A549 (cell line): ENCODE measurements at regions not wholly inside any gene's neighbourhood (a gene's known extent, or its start where the extent isn't known, plus 50 kb on each side); places are given as distances from the start of the nearest gene placed in this dataset.

ENCODE experiments used
- ATAC-seq, 2 experiments: fragments of 200-7000 bp in 1 of 2; fragments of >200 bp in 1 of 2; cut with Nextera tagmentation in 1 of 2; cut with Tn5 transposase in 1 of 2; 3 replicates each; pipeline versions ENCODE4 v1.8.0 to v1.9.1; 2018 to 2020; ENCODE audit warnings: mild to moderate bottlenecking in 1 of 2, moderate library complexity in 1 of 2
- CTCF ChIA-PET: fragments of 300-600 bp; sonication (Branson Sonifier 250); formaldehyde crosslinking; extraction: SDS; loops from one replicate; lab custom pipeline; 2021; ENCODE audit warnings: antibody characterized with exemption, inconsistent platforms; lab: Yijun Ruan, JAX
- POLR2A ChIA-PET: fragments of 350-600 bp; formaldehyde crosslinking; extraction: SDS; loops from one replicate; lab custom pipeline; 2021; ENCODE audit warnings: antibody characterized with exemption, inconsistent platforms; lab: Yijun Ruan, JAX
- DNase-seq, 2 experiments: peaks; one replicate each; pipeline versions ENCODE4 v3.0.0 to v3.0.0-alpha.2; 2011 to 2016; ENCODE audit warnings: low read depth in 1 of 2, low spot score in 1 of 2
- FAIRE-seq: peaks from 2 replicates; lab custom pipeline; 2011; peaks lifted over from hg19 to GRCh38; lab: Jason Lieb, UNC
- H3K27ac ChIP-seq, 2 experiments: fragments of >200 bp; sonication (Bioruptor Twin); formaldehyde crosslinking; 3 replicates each; pipeline ENCODE4 v1.5.1; 2016 to 2017
- H3K4me1 ChIP-seq: fragments of >200 bp; sonication (Bioruptor Twin); formaldehyde crosslinking; 3 replicates; pipeline ENCODE4 v1.6.1; 2016
- H3K4me2 ChIP-seq: fragments of >200 bp; sonication (Bioruptor Twin); formaldehyde crosslinking; 3 replicates; pipeline ENCODE4 v1.6.1; 2016
- H3K4me3 ChIP-seq: fragments of >200 bp; sonication (Bioruptor Twin); formaldehyde crosslinking; 3 replicates; pipeline ENCODE4 v1.5.1; 2016
- H3K9me3 ChIP-seq: fragments of >200 bp; sonication (Bioruptor Twin); formaldehyde crosslinking; 3 replicates; pipeline ENCODE4 v1.6.1; 2016
- CBX8 ChIP-seq: fragments of 200-600 bp; sonication (generic); IDR thresholded peaks from 2 replicates; pipeline ENCODE4 v1.6.1; 2016
- CEBPB ChIP-seq, 2 experiments: fragments of >200 bp in 1 of 2; sonication (Bioruptor Twin) in 1 of 2; formaldehyde crosslinking in 1 of 2; IDR thresholded peaks; 2 replicates each; pipeline ENCODE4 v1.6.1; 2012 to 2016
- EHF ChIP-seq: fragments of 250-450 bp; sonication (Bioruptor Pico); IDR thresholded peaks from 2 replicates; pipeline ENCODE4 v1.5.0; 2020; ENCODE audit warnings: mild to moderate bottlenecking
- EHMT2 ChIP-seq: fragments of 200-600 bp; sonication (generic); IDR thresholded peaks from 2 replicates; pipeline ENCODE4 v1.6.1; 2016; ENCODE audit warnings: antibody characterized with exemption, low read depth, mild to moderate bottlenecking, moderate library complexity
- EP300 ChIP-seq, 2 experiments: fragments of >200 bp; sonication (Bioruptor Twin); formaldehyde crosslinking; IDR thresholded peaks; 2 replicates in 1 of 2; 3 replicates in 1 of 2; pipeline ENCODE4 v1.6.1; 2016 to 2017
- ESRRA ChIP-seq: fragments of 150-350 bp; IDR thresholded peaks from 2 replicates; pipeline ENCODE4 v1.6.1; 2014; ENCODE audit warnings: mild to moderate bottlenecking, low read length, borderline replicate concordance
- GATA3 ChIP-seq: IDR thresholded peaks from 2 replicates; pipeline ENCODE4 v1.6.1; 2012; ENCODE audit warnings: borderline replicate concordance
- HEYL ChIP-seq: fragments of 250-450 bp; sonication (Bioruptor Pico); IDR thresholded peaks from 2 replicates; pipeline ENCODE4 v1.8.0; 2021; ENCODE audit warnings: mild to moderate bottlenecking, moderate library complexity
- HOXA7 ChIP-seq: fragments of 250-450 bp; sonication (Bioruptor Pico); IDR thresholded peaks from 2 replicates; pipeline ENCODE4 v1.5.0; 2020; ENCODE audit warnings: mild to moderate bottlenecking, moderate library complexity
- HOXB13 ChIP-seq: fragments of 250-450 bp; sonication (Bioruptor Pico); IDR thresholded peaks from 2 replicates; pipeline ENCODE4 v1.5.0; 2020; ENCODE audit warnings: low read depth, mild to moderate bottlenecking, moderate library complexity
- HOXB5 ChIP-seq: fragments of 250-450 bp; sonication (Bioruptor Pico); IDR thresholded peaks from 2 replicates; pipeline ENCODE4 v1.5.0; 2020; ENCODE audit warnings: mild to moderate bottlenecking, moderate library complexity
- JUN ChIP-seq, 2 experiments: fragments of >200 bp; sonication (Bioruptor Twin); formaldehyde crosslinking; IDR thresholded peaks; 2 replicates in 1 of 2; 3 replicates in 1 of 2; pipeline ENCODE4 v1.6.1; 2016 to 2017
- KDM5A ChIP-seq: fragments of 200-600 bp; sonication (generic); IDR thresholded peaks from 2 replicates; pipeline ENCODE4 v1.6.1; 2016; ENCODE audit warnings: antibody characterized with exemption, mild to moderate bottlenecking
- MAX ChIP-seq: IDR thresholded peaks from 2 replicates; pipeline ENCODE4 v1.6.1; 2012
- POLR2A ChIP-seq: IDR thresholded peaks from 2 replicates; pipeline ENCODE4 v1.6.1; 2012; ENCODE audit warnings: mild to moderate bottlenecking, low read length
- TFCP2L1 ChIP-seq: fragments of 250-450 bp; sonication (Bioruptor Pico); IDR thresholded peaks from 2 replicates; pipeline ENCODE4 v1.5.0; 2021; ENCODE audit warnings: mild to moderate bottlenecking
- ZC3H11A ChIP-seq: fragments of 450-650 bp; IDR thresholded peaks from 2 replicates; pipeline ENCODE4 v1.6.1; 2014; ENCODE audit warnings: antibody characterized with exemption, mild to moderate bottlenecking
- ZFP36 ChIP-seq: fragments of 450-650 bp; IDR thresholded peaks from 2 replicates; pipeline ENCODE4 v1.6.1; 2014; ENCODE audit warnings: borderline replicate concordance; ENCODE audit not compliant: partially characterized antibody
- WGBS: methylation state at CpG from one replicate; pipeline ENCODE4 v1.1.6; 2017; ENCODE audit errors: missing lambda C conversion rate; 5-methylcytosine and 5-hydroxymethylcytosine counted together
- TF ChIP-seq, protein P1 (sequence below): fragments of 200-600 bp; sonication (generic); IDR thresholded peaks from 2 replicates; pipeline ENCODE4 v1.6.1; 2016; ENCODE audit warnings: antibody characterized with exemption, mild to moderate bottlenecking, moderate library complexity
- TF ChIP-seq, protein P2 (sequence below): fragments of >200 bp; sonication (Bioruptor Twin); formaldehyde crosslinking; IDR thresholded peaks from 2 replicates; pipeline ENCODE4 v1.6.1; 2016
- TF ChIP-seq, protein P3 (sequence below): fragments of 150-350 bp; IDR thresholded peaks from 2 replicates; pipeline ENCODE4 v1.6.1; 2014; ENCODE audit warnings: low read depth, mild to moderate bottlenecking, low read length
- TF ChIP-seq, protein P4 (sequence below): fragments of 250-450 bp; sonication (Bioruptor Pico); IDR thresholded peaks from 2 replicates; pipeline ENCODE4 v1.5.0; 2021; ENCODE audit warnings: mild to moderate bottlenecking, moderate library complexity, borderline replicate concordance

DNA sequence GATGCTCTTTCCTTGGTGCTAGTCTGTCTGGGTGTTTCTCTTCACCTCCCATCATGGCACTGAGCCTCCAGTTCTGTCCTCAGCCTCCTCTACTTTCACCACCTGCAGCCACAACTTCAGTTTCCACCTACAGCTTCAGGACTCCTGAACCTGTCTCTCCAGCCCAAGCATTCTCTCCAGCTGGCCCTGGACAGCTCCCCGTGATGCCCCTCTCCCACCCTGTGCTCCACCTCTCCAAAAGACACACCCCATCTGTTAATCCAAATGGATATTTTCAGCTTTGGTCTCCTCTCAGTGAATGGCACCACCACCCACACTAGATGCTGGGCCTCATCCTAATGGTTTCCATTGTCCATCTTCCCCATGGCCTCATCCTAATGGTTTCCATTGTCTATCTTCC is 79.5 kb upstream of the NEDD9 start:
- ChIA-PET CTCF (no interaction called here), POLR2A (no interaction called here)
- Histone ChIP-seq H3K4me2 (no peak overlapping the region), H3K4me3 (no peak overlapping the region), H3K27ac (peak overlapping the region; percentile 22 to 51; a peak in 4 of 6 replicates), H3K4me1 (peaks cover 31% of the 10 kb centered on the region), H3K9me3 (no peaks in the 10 kb centered on the region)
- DNase-seq = no peak
- WGBS = 87% methylated on average over 1 of the region's 1 CpG
- TF ChIP-seq EP300 (IDR thresholded peaks at IDR 0.05) = no peak
- TF ChIP-seq, protein P1, sequence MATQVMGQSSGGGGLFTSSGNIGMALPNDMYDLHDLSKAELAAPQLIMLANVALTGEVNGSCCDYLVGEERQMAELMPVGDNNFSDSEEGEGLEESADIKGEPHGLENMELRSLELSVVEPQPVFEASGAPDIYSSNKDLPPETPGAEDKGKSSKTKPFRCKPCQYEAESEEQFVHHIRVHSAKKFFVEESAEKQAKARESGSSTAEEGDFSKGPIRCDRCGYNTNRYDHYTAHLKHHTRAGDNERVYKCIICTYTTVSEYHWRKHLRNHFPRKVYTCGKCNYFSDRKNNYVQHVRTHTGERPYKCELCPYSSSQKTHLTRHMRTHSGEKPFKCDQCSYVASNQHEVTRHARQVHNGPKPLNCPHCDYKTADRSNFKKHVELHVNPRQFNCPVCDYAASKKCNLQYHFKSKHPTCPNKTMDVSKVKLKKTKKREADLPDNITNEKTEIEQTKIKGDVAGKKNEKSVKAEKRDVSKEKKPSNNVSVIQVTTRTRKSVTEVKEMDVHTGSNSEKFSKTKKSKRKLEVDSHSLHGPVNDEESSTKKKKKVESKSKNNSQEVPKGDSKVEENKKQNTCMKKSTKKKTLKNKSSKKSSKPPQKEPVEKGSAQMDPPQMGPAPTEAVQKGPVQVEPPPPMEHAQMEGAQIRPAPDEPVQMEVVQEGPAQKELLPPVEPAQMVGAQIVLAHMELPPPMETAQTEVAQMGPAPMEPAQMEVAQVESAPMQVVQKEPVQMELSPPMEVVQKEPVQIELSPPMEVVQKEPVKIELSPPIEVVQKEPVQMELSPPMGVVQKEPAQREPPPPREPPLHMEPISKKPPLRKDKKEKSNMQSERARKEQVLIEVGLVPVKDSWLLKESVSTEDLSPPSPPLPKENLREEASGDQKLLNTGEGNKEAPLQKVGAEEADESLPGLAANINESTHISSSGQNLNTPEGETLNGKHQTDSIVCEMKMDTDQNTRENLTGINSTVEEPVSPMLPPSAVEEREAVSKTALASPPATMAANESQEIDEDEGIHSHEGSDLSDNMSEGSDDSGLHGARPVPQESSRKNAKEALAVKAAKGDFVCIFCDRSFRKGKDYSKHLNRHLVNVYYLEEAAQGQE = peak; percentile 28; the same call in 1 of the 2 replicates
- TF ChIP-seq, protein P2, sequence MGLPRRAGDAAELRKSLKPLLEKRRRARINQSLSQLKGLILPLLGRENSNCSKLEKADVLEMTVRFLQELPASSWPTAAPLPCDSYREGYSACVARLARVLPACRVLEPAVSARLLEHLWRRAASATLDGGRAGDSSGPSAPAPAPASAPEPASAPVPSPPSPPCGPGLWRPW = no peak
- FAIRE-seq = no peak
- no peak for ATAC-seq

DNA sequence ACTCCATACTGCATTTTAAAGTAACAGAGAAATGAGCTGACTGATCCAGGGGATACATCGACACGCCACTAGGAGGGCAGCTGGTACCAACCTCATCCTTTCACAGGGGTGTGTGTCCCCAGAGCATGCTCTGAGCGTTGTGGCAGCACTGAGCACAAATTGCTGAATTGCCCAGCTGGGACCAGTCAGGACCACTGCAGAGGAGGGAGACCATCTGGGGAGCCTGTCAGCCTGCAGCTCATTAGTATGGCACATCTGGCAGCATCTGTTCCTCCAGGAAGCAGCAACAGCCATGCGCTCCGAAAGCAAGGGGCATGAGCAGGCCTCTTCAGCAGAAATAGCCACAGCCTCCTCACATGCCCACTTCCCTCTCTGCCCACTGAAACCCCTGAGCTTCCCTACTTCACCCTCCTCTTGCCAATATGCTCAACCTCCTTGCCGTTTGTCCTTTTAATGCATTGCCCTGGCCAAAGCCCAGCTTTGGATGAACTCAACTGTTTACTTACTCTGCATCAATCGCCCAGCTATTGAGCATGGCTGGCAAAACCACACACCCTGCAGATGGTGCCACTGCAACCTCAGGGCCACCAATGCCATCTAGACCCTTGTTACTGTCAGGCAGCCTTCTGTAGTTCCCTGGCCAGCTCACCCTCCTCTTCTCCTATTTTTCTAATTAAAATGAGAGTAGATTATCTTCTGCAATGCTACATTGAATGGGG is 77.6 kb upstream of the NEDD9 start:
- ChIA-PET POLR2A (no interaction called here), CTCF (interaction anchor here (2.6 kb wide), 1 partner anchor 186 kb away, joined by 10 read pairs; no protein-coding TSS in a partner anchor)

DNA sequence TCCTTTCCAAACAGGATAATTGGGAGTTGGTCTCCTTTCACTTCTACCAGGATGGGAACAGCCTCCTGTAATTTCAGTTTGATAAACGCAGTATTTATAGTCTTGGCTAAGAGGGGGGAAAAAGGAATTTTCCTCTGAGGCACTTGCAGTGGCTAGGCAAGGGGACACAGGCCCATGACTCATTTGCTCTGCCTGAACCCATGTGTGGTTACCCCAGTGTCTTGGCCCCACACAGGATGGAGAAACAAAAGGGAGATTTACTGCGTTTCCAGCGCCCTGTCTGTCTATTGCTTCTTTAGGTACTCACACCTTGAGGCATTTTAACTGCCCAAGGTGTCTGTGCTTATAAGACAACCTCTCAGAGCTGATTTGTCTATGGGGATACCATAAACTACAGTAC is 74.8 kb upstream of the NEDD9 start:
- POLR2A ChIA-PET = no interaction called here
- ATAC-seq (no peak), FAIRE-seq (no peak), DNase-seq (no peak)
- Histone ChIP-seq H3K4me1 (0 out of 3 replicates have a peak, but pooled peaks cover 13% of the 10 kb centered on the region), H3K4me2 (no peak overlapping the region), H3K9me3 (no peaks in the 10 kb centered on the region), H3K27ac (peak overlapping the region; percentile 4 to 66; a peak in 4 of 6 replicates), H3K4me3 (no peak overlapping the region)
- 87% methylated on average over 3 of the region's 3 CpGs for WGBS
- TF ChIP-seq POLR2A = no peak
- TF ChIP-seq TFCP2L1 (CRISPR knock-in tag) = no peak
- no peak for TF ChIP-seq ZFP36
- no peak for TF ChIP-seq HOXB5 (CRISPR knock-in tag)
- no peak for TF ChIP-seq HOXB13
- no peak for TF ChIP-seq MAX
- TF ChIP-seq, protein P1 = no peak
- TF ChIP-seq KDM5A = no peak
- no peak for TF ChIP-seq HOXA7 (CRISPR knock-in tag)
- no peak for TF ChIP-seq CBX8
- CTCF ChIA-PET = no interaction called here

More for the DNA sequence above, 77.6 kb upstream of the NEDD9 start:
- FAIRE-seq = no peak
- ATAC-seq = peak; percentile 47 to 85; a peak in 4 of 6 replicates
- Histone ChIP-seq H3K4me3 (no peak overlapping the region), H3K27ac (peak overlapping the region; percentile 17 to 51; a peak in 5 of 6 replicates), H3K4me1 (peaks cover 20% of the 10 kb centered on the region), H3K9me3 (no peaks in the 10 kb centered on the region), H3K4me2 (no peak overlapping the region)
- peak in 1 of 2 experiments; percentile 31 for DNase-seq
- TF ChIP-seq HEYL (no peak), EHMT2 (no peak), GATA3 (no peak), ZC3H11A (no peak), EHF (CRISPR knock-in tag) (no peak), CEBPB (IDR thresholded peaks at IDR 0.05) (no peak), POLR2A (no peak), HOXB13 (no peak), ESRRA (no peak), JUN (IDR thresholded peaks at IDR 0.05) (no peak)
- TF ChIP-seq, protein P3, sequence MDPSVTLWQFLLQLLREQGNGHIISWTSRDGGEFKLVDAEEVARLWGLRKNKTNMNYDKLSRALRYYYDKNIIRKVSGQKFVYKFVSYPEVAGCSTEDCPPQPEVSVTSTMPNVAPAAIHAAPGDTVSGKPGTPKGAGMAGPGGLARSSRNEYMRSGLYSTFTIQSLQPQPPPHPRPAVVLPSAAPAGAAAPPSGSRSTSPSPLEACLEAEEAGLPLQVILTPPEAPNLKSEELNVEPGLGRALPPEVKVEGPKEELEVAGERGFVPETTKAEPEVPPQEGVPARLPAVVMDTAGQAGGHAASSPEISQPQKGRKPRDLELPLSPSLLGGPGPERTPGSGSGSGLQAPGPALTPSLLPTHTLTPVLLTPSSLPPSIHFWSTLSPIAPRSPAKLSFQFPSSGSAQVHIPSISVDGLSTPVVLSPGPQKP = no peak
- TF ChIP-seq, protein P4, sequence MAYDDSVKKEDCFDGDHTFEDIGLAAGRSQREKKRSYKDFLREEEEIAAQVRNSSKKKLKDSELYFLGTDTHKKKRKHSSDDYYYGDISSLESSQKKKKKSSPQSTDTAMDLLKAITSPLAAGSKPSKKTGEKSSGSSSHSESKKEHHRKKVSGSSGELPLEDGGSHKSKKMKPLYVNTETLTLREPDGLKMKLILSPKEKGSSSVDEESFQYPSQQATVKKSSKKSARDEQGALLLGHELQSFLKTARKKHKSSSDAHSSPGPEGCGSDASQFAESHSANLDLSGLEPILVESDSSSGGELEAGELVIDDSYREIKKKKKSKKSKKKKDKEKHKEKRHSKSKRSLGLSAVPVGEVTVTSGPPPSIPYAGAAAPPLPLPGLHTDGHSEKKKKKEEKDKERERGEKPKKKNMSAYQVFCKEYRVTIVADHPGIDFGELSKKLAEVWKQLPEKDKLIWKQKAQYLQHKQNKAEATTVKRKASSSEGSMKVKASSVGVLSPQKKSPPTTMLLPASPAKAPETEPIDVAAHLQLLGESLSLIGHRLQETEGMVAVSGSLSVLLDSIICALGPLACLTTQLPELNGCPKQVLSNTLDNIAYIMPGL (CRISPR knock-in tag) = no peak
- TF ChIP-seq, all 56 proteins: peak for 0
- 82% methylated on average over 7 of the region's 7 CpGs for WGBS
